IMR-90 (cell line): ENCODE measurements at regions not wholly inside any gene's neighbourhood (a gene's known extent, or its start where the extent isn't known, plus 50 kb on each side); places are given as distances from the start of the nearest gene placed in this dataset.

ENCODE experiments used
- ATAC-seq: fragments of 200-7000 bp; cut with Tn5 transposase; 2 replicates; pipeline ENCODE4 v1.9.1; 2020; ENCODE audit warnings: low read depth, mild to moderate bottlenecking, moderate library complexity
- BruUV-seq: library from RNA; stranded (reverse); fragments of 400-500 nt; replicated peaks from 2 replicates; lab custom pipeline; 2021; lab: Mats Ljungman, UMichigan
- CTCF ChIA-PET: fragments of 300-600 bp; formaldehyde crosslinking; extraction: SDS; loops from one replicate; lab custom pipeline; 2021; ENCODE audit warnings: antibody characterized with exemption; lab: Yijun Ruan, JAX
- POLR2A ChIA-PET: fragments of 300-600 bp; sonication (Branson Sonifier 250); formaldehyde crosslinking; loops from one replicate; lab custom pipeline; 2022; ENCODE audit warnings: antibody characterized with exemption; ENCODE audit not compliant: unreplicated experiment; lab: Charles Lee
- DNase-seq: peaks from one replicate; pipeline ENCODE4 v3.0.0; 2013
- H2AFZ ChIP-seq: replicated peaks from 2 replicates; pipeline ENCODE3; 2013; ENCODE audit warnings: low read length, mild to moderate bottlenecking; ENCODE audit not compliant: poor library complexity
- H2AK5ac ChIP-seq: 2 replicates; pipeline ENCODE4 v1.6.1; 2013; ENCODE audit warnings: low read depth, low read length, inconsistent platforms
- H2AK9ac ChIP-seq: replicated peaks from 2 replicates; pipeline ENCODE3; 2013; ENCODE audit warnings: mild to moderate bottlenecking, low read depth, low read length, moderate library complexity; ENCODE audit not compliant: poor library complexity
- H2BK120ac ChIP-seq: 2 replicates; pipeline ENCODE4 v1.6.1; 2013; ENCODE audit warnings: low read depth, low read length, inconsistent platforms
- H2BK15ac ChIP-seq: 3 replicates; pipeline ENCODE4 v1.6.1; 2013; ENCODE audit warnings: low read depth, low read length, inconsistent platforms
- H2BK20ac ChIP-seq: 2 replicates; pipeline ENCODE4 v1.6.1; 2013; ENCODE audit warnings: low read depth, mild to moderate bottlenecking, inconsistent platforms, low read length, moderate library complexity
- H2BK5ac ChIP-seq: 2 replicates; pipeline ENCODE4 v1.6.1; 2013; ENCODE audit warnings: mild to moderate bottlenecking, low read depth, low read length, inconsistent platforms; ENCODE audit not compliant: poor library complexity, severe bottlenecking
- H3K14ac ChIP-seq: replicated peaks from 2 replicates; pipeline ENCODE4 v1.6.1; 2013; ENCODE audit warnings: low read depth, low read length, inconsistent platforms
- H3K18ac ChIP-seq: 2 replicates; pipeline ENCODE4 v1.6.1; 2013; ENCODE audit warnings: low read depth, low read length, control low read depth
- H3K23ac ChIP-seq: 2 replicates; pipeline ENCODE4 v1.6.1; 2013; ENCODE audit warnings: low read depth, low read length, inconsistent platforms
- H3K27ac ChIP-seq: 2 replicates; pipeline ENCODE4 v1.5.1; 2013; ENCODE audit warnings: mild to moderate bottlenecking, control low read depth, low read length; ENCODE audit not compliant: insufficient read depth
- H3K27me3 ChIP-seq: 2 replicates; pipeline ENCODE4 v1.6.1; 2013; ENCODE audit warnings: low read length; ENCODE audit not compliant: control insufficient read depth, insufficient read depth
- H3K36me3 ChIP-seq: 2 replicates; pipeline ENCODE4 v1.6.1; 2013; ENCODE audit warnings: low read length, mixed read lengths; ENCODE audit not compliant: control insufficient read depth, insufficient read depth
- H3K4ac ChIP-seq: 2 replicates; pipeline ENCODE4 v1.6.1; 2013; ENCODE audit warnings: low read depth, low read length, inconsistent platforms
- H3K4me1 ChIP-seq: 2 replicates; pipeline ENCODE4 v1.6.1; 2013; ENCODE audit warnings: low read length, mixed read lengths; ENCODE audit not compliant: control insufficient read depth, insufficient read depth
- H3K4me2 ChIP-seq: 2 replicates; pipeline ENCODE4 v1.6.1; 2013; ENCODE audit warnings: low read depth, mild to moderate bottlenecking, control low read depth, low read length, moderate library complexity
- H3K4me3 ChIP-seq: 2 replicates; pipeline ENCODE4 v1.5.1; 2013; ENCODE audit warnings: low read depth, mild to moderate bottlenecking, control low read depth, low read length, moderate library complexity; ENCODE audit not compliant: insufficient read depth
- H3K56ac ChIP-seq: 2 replicates; pipeline ENCODE4 v1.6.1; 2013; ENCODE audit warnings: low read length, inconsistent platforms; ENCODE audit not compliant: insufficient read depth; ENCODE audit errors: extremely low read depth
- H3K79me1 ChIP-seq, 2 experiments: 2 replicates each; pipeline ENCODE4 v1.6.1; 2013; ENCODE audit warnings: low read length in 2 of 2, inconsistent platforms in 1 of 2, low read depth in 1 of 2
- H3K9ac ChIP-seq: 2 replicates; pipeline ENCODE4 v1.6.1; 2013; ENCODE audit warnings: low read depth, low read length, control low read depth
- H3K9me1 ChIP-seq: 2 replicates; pipeline ENCODE4 v1.6.1; 2013; ENCODE audit warnings: low read length, inconsistent platforms; ENCODE audit not compliant: insufficient read depth
- H3K9me3 ChIP-seq: 2 replicates; pipeline ENCODE4 v1.6.1; 2013; ENCODE audit warnings: low read length; ENCODE audit not compliant: control insufficient read depth, insufficient read depth
- H4K20me1 ChIP-seq: 2 replicates; pipeline ENCODE4 v1.6.1; 2013; ENCODE audit warnings: low read length, inconsistent platforms; ENCODE audit not compliant: insufficient read depth
- H4K5ac ChIP-seq: 2 replicates; pipeline ENCODE4 v1.6.1; 2013; ENCODE audit warnings: mild to moderate bottlenecking, low read depth, low read length, control low read depth
- H4K8ac ChIP-seq, 2 experiments: 2 replicates each; pipeline ENCODE4 v1.6.1; 2013; ENCODE audit warnings: low read depth in 2 of 2, low read length in 2 of 2, control low read depth in 1 of 2, inconsistent platforms in 1 of 2
- H4K91ac ChIP-seq: 2 replicates; pipeline ENCODE4 v1.6.1; 2013; ENCODE audit warnings: low read depth, low read length, inconsistent platforms; ENCODE audit not compliant: insufficient read depth
- BHLHE40 ChIP-seq: fragments of 150-350 bp; IDR thresholded peaks from 2 replicates; pipeline ENCODE4 v1.6.1; 2016; ENCODE audit warnings: mild to moderate bottlenecking, low read depth, low read length
- CEBPB ChIP-seq: IDR thresholded peaks from 2 replicates; pipeline ENCODE4 v1.6.1; 2012; ENCODE audit warnings: low read depth, low read length, improper control_type of control experiment
- CHD1 ChIP-seq: IDR thresholded peaks from 2 replicates; pipeline ENCODE4 v1.6.1; 2012; ENCODE audit warnings: low read depth, low read length, improper control_type of control experiment
- FOS ChIP-seq: fragments of 150-350 bp; IDR thresholded peaks from 2 replicates; pipeline ENCODE4 v1.6.1; 2016; ENCODE audit warnings: low read depth, low read length
- MAFK ChIP-seq: IDR thresholded peaks from 2 replicates; pipeline ENCODE4 v1.6.1; 2012; ENCODE audit warnings: low read depth, low read length, improper control_type of control experiment
- MAZ ChIP-seq: IDR thresholded peaks from 2 replicates; pipeline ENCODE4 v1.6.1; 2012; ENCODE audit warnings: low read depth, mild to moderate bottlenecking, low read length, improper control_type of control experiment, moderate library complexity, borderline replicate concordance
- MXI1 ChIP-seq: IDR thresholded peaks from 2 replicates; pipeline ENCODE4 v1.6.1; 2012; ENCODE audit warnings: low read depth, mild to moderate bottlenecking, low read length, moderate library complexity, borderline replicate concordance
- NFE2L2 ChIP-seq: fragments of 150-350 bp; IDR thresholded peaks from 2 replicates; pipeline ENCODE4 v1.6.1; 2016; ENCODE audit warnings: low read depth, mild to moderate bottlenecking, low read length
- POLR2A ChIP-seq: IDR thresholded peaks from 2 replicates; pipeline ENCODE4 v1.6.1; 2012; ENCODE audit warnings: mild to moderate bottlenecking, low read depth, low read length
- RAD21 ChIP-seq: IDR thresholded peaks from 2 replicates; pipeline ENCODE4 v1.6.1; 2012; ENCODE audit warnings: low read length, improper control_type of control experiment
- RCOR1 ChIP-seq: IDR thresholded peaks from 2 replicates; pipeline ENCODE4 v1.6.1; 2012; ENCODE audit warnings: mild to moderate bottlenecking, low read length, improper control_type of control experiment; ENCODE audit not compliant: insufficient replicate concordance
- RFX5 ChIP-seq: IDR thresholded peaks from 2 replicates; pipeline ENCODE4 v1.8.0; 2012; ENCODE audit warnings: low read depth, mild to moderate bottlenecking, low read length, moderate library complexity
- SMC3 ChIP-seq: fragments of 150-350 bp; IDR thresholded peaks from 2 replicates; pipeline ENCODE4 v1.6.1; 2016; ENCODE audit warnings: low read depth, mild to moderate bottlenecking, antibody characterized with exemption, low read length, moderate library complexity
- WGBS, 2 experiments: methylation state at CpG; one replicate each; pipeline versions ENCODE4 v1.1.5 to v1.1.7; 2013; ENCODE audit warnings: missing lambda C conversion rate in 2 of 2; ENCODE audit not compliant: insufficient read length in 1 of 2; ENCODE audit errors: extremely low coverage in 2 of 2; 5-methylcytosine and 5-hydroxymethylcytosine counted together
- dilution Hi-C: fragments of 300-500 bp; cut with HindIII; formaldehyde crosslinking; loops from one replicate; pipeline ENCODE4 v1.14.3; 2018; ENCODE audit warnings: low sequenced_read_pairs; ENCODE audit not compliant: unreplicated experiment
- in situ Hi-C: fragments of 300-500 bp; cut with MboI; formaldehyde crosslinking; loops from 3 replicates; pipeline ENCODE4 v1.14.3; 2019; ENCODE audit warnings: low sequenced_read_pairs, inconsistent platforms, mixed read lengths
- intact Hi-C: fragments of 100-400 bp; cut with micrococcal nuclease; formaldehyde crosslinking; loops from 2 replicates; pipeline ENCODE4 v1.10.0; 2022
- TF ChIP-seq, protein P1 (sequence below): fragments of 150-350 bp; IDR thresholded peaks from 2 replicates; pipeline ENCODE4 v1.6.1; 2017; ENCODE audit warnings: mild to moderate bottlenecking, antibody characterized with exemption, low read length, low read depth
- TF ChIP-seq, protein P2 (sequence below): fragments of 150-350 bp; IDR thresholded peaks from 2 replicates; pipeline ENCODE4 v1.6.1; 2016; ENCODE audit warnings: low read depth, mild to moderate bottlenecking, low read length, moderate library complexity, borderline replicate concordance
- TF ChIP-seq, protein P3 (sequence below): conservative IDR thresholded peaks from 2 replicates; pipeline ENCODE4 v1.5.1; 2012; ENCODE audit warnings: mild to moderate bottlenecking, low read depth, low read length, improper control_type of control experiment

DNA sequence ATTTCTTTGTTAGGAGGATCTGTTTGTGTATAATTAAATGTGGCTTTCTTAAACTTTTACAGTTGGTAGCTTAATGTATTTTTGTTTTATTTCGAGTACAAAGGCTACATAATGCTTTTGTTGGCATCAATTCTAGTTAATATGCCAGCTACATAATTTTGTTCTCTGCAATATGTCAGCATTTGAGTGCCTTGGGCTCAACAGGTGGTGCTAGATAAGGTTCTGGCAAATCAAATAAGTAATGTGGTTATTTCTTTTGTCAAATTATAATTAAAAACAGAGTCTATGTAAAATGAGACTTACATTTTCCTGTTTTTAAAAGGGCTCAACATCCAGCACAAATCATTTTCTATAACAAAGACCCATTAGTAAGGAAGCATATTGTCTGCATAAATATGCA lies 410.6 kb upstream of the NR5A2 start:
- TF ChIP-seq SMC3 (no peak), CHD1 (no peak), RFX5 (no peak), CEBPB (no peak), MAZ (no peak), FOS (no peak), RAD21 (no peak), MAFK (no peak), MXI1 (no peak), RCOR1 (no peak), BHLHE40 (no peak), NFE2L2 (no peak), POLR2A (no peak)
- TF ChIP-seq, protein P1, sequence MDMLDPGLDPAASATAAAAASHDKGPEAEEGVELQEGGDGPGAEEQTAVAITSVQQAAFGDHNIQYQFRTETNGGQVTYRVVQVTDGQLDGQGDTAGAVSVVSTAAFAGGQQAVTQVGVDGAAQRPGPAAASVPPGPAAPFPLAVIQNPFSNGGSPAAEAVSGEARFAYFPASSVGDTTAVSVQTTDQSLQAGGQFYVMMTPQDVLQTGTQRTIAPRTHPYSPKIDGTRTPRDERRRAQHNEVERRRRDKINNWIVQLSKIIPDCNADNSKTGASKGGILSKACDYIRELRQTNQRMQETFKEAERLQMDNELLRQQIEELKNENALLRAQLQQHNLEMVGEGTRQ: no peak
- TF ChIP-seq, protein P2, sequence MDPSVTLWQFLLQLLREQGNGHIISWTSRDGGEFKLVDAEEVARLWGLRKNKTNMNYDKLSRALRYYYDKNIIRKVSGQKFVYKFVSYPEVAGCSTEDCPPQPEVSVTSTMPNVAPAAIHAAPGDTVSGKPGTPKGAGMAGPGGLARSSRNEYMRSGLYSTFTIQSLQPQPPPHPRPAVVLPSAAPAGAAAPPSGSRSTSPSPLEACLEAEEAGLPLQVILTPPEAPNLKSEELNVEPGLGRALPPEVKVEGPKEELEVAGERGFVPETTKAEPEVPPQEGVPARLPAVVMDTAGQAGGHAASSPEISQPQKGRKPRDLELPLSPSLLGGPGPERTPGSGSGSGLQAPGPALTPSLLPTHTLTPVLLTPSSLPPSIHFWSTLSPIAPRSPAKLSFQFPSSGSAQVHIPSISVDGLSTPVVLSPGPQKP: no peak
- TF ChIP-seq, protein P3, sequence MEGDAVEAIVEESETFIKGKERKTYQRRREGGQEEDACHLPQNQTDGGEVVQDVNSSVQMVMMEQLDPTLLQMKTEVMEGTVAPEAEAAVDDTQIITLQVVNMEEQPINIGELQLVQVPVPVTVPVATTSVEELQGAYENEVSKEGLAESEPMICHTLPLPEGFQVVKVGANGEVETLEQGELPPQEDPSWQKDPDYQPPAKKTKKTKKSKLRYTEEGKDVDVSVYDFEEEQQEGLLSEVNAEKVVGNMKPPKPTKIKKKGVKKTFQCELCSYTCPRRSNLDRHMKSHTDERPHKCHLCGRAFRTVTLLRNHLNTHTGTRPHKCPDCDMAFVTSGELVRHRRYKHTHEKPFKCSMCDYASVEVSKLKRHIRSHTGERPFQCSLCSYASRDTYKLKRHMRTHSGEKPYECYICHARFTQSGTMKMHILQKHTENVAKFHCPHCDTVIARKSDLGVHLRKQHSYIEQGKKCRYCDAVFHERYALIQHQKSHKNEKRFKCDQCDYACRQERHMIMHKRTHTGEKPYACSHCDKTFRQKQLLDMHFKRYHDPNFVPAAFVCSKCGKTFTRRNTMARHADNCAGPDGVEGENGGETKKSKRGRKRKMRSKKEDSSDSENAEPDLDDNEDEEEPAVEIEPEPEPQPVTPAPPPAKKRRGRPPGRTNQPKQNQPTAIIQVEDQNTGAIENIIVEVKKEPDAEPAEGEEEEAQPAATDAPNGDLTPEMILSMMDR: no peak
- H3K23ac ChIP-seq: no peak overlapping the region
- H3K4ac ChIP-seq: no peak overlapping the region
- H3K4me1 ChIP-seq: no peaks in the 10 kb centered on the region
- H4K5ac ChIP-seq: no peak overlapping the region
- no peak overlapping the region for H3K56ac ChIP-seq
- no peak overlapping the region for H3K14ac ChIP-seq
- H3K9me3 ChIP-seq: no peaks in the 10 kb centered on the region
- H3K36me3 ChIP-seq: no peaks in the 10 kb centered on the region
- no peaks in the 10 kb centered on the region for H3K79me1 ChIP-seq
- no peak overlapping the region for H2BK20ac ChIP-seq
- H3K18ac ChIP-seq: no peak overlapping the region
- H2BK5ac ChIP-seq: no peak overlapping the region
- DNase-seq (no peak), ATAC-seq (no peak)
- no peak overlapping the region for H2BK120ac ChIP-seq
- POLR2A ChIA-PET: no interaction called here
- peaks cover 11% of the 10 kb centered on the region for H3K27me3 ChIP-seq
- no peak overlapping the region for H2AK5ac ChIP-seq
- no peaks in the 10 kb centered on the region for H4K20me1 ChIP-seq
- no peak overlapping the region for H2AFZ ChIP-seq
- no peak overlapping the region for H2BK15ac ChIP-seq
- CTCF ChIA-PET: no interaction called here
- intact Hi-C loops (no loop called here), dilution Hi-C loops (no loop called here), in situ Hi-C loops (no loop called here)
- H2AK9ac ChIP-seq: no peak overlapping the region
- H3K27ac ChIP-seq: no peak overlapping the region
- no peak overlapping the region for H3K4me2 ChIP-seq
- no peak overlapping the region for H3K4me3 ChIP-seq
- H4K91ac ChIP-seq: no peak overlapping the region
- no peaks in the 10 kb centered on the region for H3K9me1 ChIP-seq
- BruUV-seq: no TSS peak
- H4K8ac ChIP-seq: no peak overlapping the region
- no peak overlapping the region for H3K9ac ChIP-seq
- WGBS, 2 experiments: no CpG with 5 or more reads among the region's 1 CpG
